Stimulated activated CD4-positive, alpha-beta T cell treated with anti-CD3 and anti-CD28 coated beads, Interleukin-4, amount 100 ng/mL, for 48 hours (primary cell): ENCODE measurements at regions not wholly inside any gene's neighbourhood (a gene's known extent, or its start where the extent isn't known, plus 50 kb on each side); places are given as distances from the start of the nearest gene placed in this dataset.

ENCODE experiments used
- DNase-seq, 2 donors: peaks; one replicate each; pipeline ENCODE4 v3.0.0-alpha.2; 2020; ENCODE audit warnings: low read depth in 2 of 2

GRCh38 chr3:30069056-30069455 lies 537.3 kb upstream of the TGFBR2 start:
- DNase-seq = no peak

GRCh38 chr3:30073040-30073439 lies 533.4 kb upstream of the TGFBR2 start:
- no peak for DNase-seq

DNA sequence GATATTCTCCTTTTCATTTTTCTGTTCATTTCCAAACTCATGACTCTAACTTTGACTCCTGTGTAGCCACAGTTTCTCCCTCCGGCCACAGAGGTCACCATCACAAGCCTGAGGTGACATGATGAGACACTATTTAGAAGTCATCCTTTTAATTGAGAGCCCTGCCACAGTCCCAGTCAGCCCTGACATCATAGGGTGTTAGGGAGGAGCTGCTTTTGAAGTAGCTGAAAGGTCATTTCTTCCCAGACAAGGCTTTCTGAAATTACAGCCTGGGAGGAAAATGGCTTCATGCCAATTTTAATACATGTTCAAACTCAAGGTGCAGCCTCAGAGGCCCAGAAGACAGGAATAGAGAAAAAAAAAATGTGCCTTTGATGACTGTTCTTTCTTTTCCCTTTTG lies 532.8 kb upstream of the TGFBR2 start:
- no peak for DNase-seq

DNA sequence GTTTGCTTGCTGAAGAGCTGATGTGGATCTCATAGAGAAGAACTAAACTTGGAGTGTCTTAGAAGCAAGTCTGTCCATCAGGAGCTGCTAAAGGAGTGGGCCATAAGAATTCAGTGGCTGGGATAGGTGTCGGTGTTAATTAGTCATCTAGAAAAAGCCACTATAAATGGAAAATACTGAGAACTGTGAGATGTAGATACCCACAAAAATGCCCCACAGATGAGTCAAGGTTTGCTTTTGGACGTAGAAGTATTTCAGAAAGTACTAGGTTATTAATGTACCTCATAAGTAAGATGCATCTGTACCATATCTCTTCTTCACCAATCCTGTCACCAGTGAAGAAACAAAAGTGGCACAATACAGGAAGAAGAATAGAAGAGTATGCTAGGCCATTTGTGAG lies 530.9 kb upstream of the TGFBR2 start:
- no peak for DNase-seq

DNA sequence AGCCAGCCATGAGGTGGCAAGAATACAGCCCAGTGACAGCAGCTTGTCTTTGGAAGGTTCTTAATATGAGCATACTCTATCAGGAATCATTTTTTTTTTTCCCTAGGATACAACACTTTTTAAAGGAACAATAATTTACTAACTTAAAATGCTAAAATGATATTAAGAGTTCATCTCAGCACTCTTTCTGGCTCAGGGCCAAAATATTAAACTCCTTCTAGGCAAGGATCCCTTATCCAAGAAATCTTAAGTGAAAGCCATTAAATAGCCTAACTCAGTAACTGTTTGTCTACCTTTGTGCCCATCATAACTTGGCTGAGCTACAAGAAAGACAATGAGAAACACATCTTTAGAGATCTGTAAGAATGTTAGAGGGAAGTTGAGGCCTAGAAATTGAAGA lies 529.5 kb upstream of the TGFBR2 start:
- no peak for DNase-seq

DNA sequence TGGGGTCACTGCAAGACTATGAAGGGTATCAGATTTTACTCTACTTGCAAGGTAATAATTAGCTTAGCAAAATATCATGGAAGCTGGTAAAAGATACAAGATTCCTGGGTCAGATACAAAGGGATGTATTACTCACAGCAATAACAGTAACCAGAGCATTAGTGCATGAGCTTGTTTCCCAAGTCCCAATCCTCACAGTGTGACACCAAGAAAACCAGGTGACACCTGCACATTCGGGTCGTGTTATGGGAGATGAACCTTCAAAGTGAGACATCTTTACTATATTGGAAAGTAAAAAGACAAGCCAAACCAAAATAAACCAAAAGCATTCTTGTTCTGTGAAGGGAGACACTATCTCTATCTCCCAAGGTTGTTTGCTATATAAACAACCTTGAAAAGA lies 528.7 kb upstream of the TGFBR2 start:
- DNase-seq = no peak

DNA sequence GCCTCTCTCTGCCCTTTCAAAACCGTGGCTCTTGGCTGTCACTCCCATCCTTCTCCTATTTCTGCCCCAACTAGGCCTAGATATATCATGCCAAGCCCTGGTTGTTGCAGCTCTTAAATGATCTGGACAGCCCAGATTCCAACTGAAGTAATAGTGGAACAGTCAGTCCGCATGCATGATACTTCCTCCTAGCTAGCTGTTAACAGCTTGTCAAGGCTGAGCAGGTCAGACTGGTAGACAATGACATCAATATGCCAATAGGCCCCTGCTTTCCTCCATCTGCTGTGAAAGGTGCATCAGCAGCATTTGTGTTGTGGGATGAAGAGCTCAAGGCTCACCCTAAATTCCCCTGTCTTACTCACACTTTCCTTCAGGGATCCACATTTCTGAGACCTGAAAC lies 527.7 kb upstream of the TGFBR2 start:
- no peak for DNase-seq

GRCh38 chr3:30081904-30082303 lies 524.5 kb upstream of the TGFBR2 start:
- no peak for DNase-seq

DNA sequence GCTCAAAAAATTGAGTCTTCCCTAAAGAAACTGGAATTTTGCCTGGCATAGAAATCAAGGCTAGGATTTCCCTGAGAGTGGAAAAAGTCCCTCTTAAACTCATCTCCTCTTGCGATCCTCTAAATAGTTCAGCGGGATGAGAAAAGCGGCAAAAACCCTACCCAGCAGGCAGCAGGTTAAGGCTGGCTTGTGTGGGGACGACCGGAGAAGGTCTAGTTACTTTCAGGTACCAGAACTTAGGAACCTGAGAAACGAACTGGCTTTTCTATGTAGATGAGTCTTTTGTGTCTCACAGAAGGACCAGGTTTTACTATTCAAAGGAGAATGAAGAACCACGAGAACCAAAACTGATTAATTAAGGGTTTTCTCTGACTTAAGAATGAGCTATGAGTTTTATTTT lies 523.7 kb upstream of the TGFBR2 start:
- no peak for DNase-seq

GRCh38 chr3:30083315-30083714 lies 523.1 kb upstream of the TGFBR2 start:
- DNase-seq = no peak

DNA sequence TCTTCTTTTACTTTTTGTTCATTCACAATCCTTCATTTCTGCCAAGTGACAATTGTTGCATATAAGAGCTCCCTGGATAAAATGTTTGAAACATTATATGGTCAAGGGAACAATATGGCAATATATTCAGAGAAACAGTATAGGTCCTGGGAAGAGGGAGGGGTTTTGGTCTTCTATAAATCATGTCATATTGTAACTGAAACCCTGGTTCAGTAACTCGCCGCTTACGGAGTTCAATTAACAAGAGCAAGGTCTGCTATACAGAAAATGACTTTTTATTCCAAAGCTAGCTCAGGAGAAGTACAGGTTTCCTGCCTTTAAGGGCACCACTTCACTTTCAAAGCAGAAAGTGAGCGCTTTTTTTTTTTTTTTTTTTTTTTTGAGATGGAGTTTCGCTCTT lies 522.1 kb upstream of the TGFBR2 start:
- no peak for DNase-seq

- no peak for DNase-seq
These were observed 521.4 kb upstream of the TGFBR2 start for GRCh38 chr3:30084971-30085403.

DNA sequence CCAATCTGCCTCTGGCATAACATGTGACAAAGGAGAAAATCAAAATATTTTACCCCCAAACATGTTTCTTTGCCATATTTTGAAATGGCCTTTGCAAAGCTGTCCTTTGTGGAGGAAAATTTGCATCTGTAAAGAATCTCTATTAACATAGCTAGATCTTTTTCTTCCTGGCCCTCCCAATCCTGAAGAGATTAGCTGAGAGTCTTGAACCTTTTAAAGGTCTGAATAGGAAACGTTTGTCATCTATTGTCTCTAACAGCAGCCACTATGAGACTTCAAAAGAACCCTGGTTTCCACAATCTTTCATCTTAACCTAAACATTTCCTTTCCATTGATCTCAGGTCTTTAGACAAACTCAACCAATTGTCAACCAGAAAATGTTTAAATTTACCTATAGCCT lies 520.9 kb upstream of the TGFBR2 start:
- DNase-seq = no peak

- DNase-seq = no peak
These were observed 514.7 kb upstream of the TGFBR2 start for GRCh38 chr3:30091686-30092085.

- no peak for DNase-seq
These were observed 509.3 kb upstream of the TGFBR2 start for GRCh38 chr3:30097022-30097650.

GRCh38 chr3:30098243-30098642 lies 508.2 kb upstream of the TGFBR2 start:
- DNase-seq = no peak

DNA sequence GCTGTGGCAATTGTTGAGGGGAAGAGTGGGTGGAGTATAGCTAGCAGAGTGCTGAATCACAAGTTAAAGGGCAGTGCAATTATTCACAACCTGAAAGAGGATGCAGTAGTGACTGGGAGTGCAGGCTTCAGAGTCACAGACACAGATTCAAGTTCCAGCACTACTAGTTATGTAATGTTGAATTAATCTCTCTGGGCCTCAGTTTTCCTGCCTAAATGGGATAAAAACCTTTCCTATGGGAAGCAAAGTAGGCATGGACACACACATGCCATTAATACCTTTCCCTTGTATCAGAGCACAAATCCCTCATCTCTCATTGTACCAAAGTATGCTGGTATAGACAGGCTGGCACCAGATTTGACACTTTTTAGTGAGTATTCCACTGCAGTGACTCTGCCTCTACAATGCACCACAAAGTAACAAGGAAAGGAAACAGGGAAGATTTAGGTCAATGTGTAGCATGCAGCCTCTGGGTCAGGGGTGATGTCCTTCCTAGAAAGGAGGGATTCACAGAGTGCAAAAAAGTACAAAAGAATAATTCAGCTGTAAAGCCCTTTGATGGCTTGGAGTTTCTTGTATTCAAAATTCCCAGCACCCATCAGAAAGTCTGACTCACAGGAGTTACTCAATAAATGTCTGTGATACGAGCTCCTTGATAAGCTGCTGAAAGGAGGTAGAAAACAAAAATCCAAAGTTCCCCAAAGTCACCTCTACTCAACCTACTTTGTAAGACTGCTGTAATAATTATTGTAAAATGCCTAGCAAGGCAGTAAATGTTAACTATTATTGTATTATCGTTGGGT lies 507.5 kb upstream of the TGFBR2 start:
- no peak for DNase-seq

DNA sequence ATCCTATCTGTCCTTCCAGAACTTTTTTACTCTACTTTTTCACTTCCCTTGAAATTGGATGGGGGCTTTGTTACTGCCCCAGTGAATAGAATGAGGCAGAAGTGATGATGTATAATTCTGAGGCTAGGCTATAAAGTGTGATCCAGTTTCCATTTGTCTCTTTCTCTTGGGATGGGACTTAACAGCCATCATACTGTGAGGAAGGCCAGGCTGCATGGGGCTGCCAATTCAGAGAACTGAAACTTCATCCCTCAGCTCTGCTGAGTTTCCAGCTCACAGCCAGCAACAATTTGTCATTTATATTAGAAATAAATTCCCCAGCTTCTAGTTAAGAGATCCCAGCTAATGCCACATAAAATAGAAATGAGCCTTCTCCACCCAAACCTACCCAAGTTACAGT lies 504.0 kb upstream of the TGFBR2 start:
- DNase-seq = no peak

DNA sequence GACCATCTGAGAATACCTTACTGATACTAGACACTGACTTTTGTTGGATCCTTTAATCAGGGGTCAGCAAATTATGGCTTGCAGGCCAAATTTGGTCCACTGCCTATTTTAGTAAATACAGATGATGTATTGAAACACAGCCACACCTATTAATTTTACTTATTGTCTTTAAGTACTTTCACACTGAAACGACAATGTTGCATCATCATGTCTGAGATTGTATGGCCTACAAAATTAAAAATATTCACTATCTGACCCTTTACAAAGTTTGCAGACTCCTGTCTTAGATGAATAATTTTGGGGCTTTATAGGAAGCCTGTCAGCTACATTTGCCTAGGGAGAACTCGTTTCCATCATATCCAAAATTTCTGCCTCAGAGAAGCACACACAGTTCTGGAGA lies 503.2 kb upstream of the TGFBR2 start:
- DNase-seq = no peak

- no peak for DNase-seq
These were observed 498.9 kb upstream of the TGFBR2 start for GRCh38 chr3:30107531-30107930.

DNA sequence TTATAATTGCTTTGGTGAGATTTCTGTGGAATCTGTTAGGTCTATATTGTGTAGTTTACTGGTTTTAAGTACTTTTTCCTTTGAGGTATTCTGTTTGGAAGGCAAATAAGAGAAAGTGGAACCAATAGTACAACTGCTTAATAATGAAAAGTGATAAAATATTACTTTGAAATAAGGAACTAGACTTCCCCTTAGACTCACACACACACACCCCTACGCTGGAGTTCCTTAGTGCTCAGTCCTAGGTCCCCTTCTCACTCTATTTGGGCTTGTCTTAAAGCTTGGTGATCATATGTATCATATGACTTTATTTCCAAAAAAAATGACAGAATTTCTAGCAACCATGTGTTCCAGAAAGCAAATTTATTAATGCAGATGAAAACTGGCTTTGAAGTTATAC lies 494.0 kb upstream of the TGFBR2 start:
- no peak for DNase-seq

DNA sequence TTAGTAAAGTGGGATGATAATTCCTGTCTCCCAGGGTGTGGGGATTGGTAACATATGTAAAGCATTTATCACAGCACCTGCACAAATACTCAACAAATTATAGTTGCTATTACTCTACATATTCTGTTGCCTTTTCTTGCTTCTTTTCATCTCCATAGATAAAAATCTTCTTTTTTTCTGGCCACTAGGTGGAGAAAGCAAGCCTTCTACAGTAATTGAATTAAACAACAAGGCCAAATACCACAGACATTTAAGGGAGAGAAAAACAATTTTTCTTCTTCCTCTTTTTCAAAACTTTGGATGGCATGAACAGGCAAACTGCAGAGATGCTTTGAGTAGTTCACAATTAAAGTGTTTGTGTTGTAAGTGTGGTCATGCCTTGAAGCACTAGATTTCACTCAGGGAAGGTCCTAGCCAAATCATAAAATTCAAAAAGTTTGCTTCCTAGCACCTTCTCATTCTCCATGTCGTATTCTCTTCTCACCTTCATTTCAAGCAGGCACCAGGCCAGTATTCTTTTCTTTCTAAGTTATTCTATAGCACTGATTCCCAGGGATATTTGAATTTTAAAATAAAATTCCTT lies 493.4 kb upstream of the TGFBR2 start:
- no peak for DNase-seq

DNA sequence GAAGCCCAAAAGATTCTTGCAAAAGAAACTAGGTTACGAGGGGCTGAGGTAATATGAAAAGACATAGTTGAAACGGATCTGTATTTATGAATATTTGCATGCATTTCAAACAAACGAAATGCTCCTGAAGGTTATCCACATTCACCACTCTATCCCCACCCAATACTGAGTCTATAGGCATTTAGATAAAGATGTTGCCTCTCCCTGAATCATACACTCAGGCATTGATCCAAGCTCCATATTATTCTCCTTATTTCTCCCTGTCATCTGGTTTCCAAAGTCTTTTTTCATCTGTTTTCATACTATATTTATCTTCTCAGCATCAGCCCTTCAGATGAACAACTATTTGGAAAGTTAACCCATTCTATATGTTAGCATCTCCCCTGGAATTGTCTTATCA lies 492.5 kb upstream of the TGFBR2 start:
- DNase-seq = no peak
